ENCODE measurements at regions not wholly inside any gene's neighbourhood (a gene's known extent, or its start where the extent isn't known, plus 50 kb on each side); places are given as distances from the start of the nearest gene placed in this dataset.

GRCh38 chr5:108681079-108681921 is 66.4 kb upstream of the FER start:
- no peaks in the 10 kb centered on the region for H3K9me3 Mint-ChIP-seq
- no peak overlapping the region for H3K4me3 Mint-ChIP-seq
- peaks cover 16% of the 10 kb centered on the region for H3K27me3 Mint-ChIP-seq (ENCODE audit: low read depth)
- H3K27ac Mint-ChIP-seq: no peak overlapping the region
- no peaks in the 10 kb centered on the region for H3K36me3 Mint-ChIP-seq (ENCODE audit: low read depth)
- TF ChIP-seq CTCF (IDR thresholded peaks at IDR 0.05; ENCODE audit: unreplicated experiment in 3 of 3): peak; percentile 80 to 88 (median 84)
- H3K4me1 Mint-ChIP-seq: no peaks in the 10 kb centered on the region

- Mint-ChIP-seq H3K9me3 (no peaks in the 10 kb centered on the region), H3K4me1 (no peaks in the 10 kb centered on the region), H3K27me3 (ENCODE audit: low read depth) (peaks cover 15% of the 10 kb centered on the region), H3K36me3 (ENCODE audit: low read depth) (no peaks in the 10 kb centered on the region), H3K4me3 (no peak overlapping the region), H3K27ac (no peak overlapping the region)
- TF ChIP-seq CTCF (IDR thresholded peaks at IDR 0.05; ENCODE audit: unreplicated experiment in 3 of 3): no peak
These were observed 69.6 kb upstream of the FER start for GRCh38 chr5:108678091-108678490.

- Mint-ChIP-seq H3K36me3 (ENCODE audit: low read depth) (no peaks in the 10 kb centered on the region), H3K4me3 (no peak overlapping the region), H3K27me3 (ENCODE audit: low read depth) (peaks cover 15% of the 10 kb centered on the region), H3K4me1 (no peaks in the 10 kb centered on the region), H3K9me3 (no peaks in the 10 kb centered on the region), H3K27ac (no peak overlapping the region)
- no peak for TF ChIP-seq CTCF (IDR thresholded peaks at IDR 0.05; ENCODE audit: unreplicated experiment in 3 of 3)
These were observed 72.0 kb upstream of the FER start for GRCh38 chr5:108675736-108676135.

GRCh38 chr5:108672639-108673038 is 75.1 kb upstream of the FER start:
- Mint-ChIP-seq H3K4me1 (no peaks in the 10 kb centered on the region), H3K36me3 (ENCODE audit: low read depth) (no peaks in the 10 kb centered on the region), H3K27me3 (ENCODE audit: low read depth) (peaks cover 4% of the 10 kb centered on the region), H3K27ac (no peak overlapping the region), H3K9me3 (no peaks in the 10 kb centered on the region), H3K4me3 (no peak overlapping the region)
- TF ChIP-seq CTCF (IDR thresholded peaks at IDR 0.05; ENCODE audit: unreplicated experiment in 3 of 3): no peak

GRCh38 chr5:108670591-108671289 is 77.0 kb upstream of the FER start:
- Mint-ChIP-seq H3K27ac (no peak overlapping the region), H3K4me1 (no peaks in the 10 kb centered on the region), H3K36me3 (ENCODE audit: low read depth) (no peaks in the 10 kb centered on the region), H3K4me3 (no peak overlapping the region), H3K9me3 (no peaks in the 10 kb centered on the region), H3K27me3 (ENCODE audit: low read depth) (peaks cover 1% of the 10 kb centered on the region)
- no peak for TF ChIP-seq CTCF (IDR thresholded peaks at IDR 0.05; ENCODE audit: unreplicated experiment in 3 of 3)

All from nephron (organoid).